ENCODE measurements at regions not wholly inside any gene's neighbourhood (a gene's known extent, or its start where the extent isn't known, plus 50 kb on each side); places are given as distances from the start of the nearest gene placed in this dataset.

GRCh38 chr20:10863337-10864060, 189.7 kb upstream of the JAG1 start:
- peak; percentile 29 for DNase-seq (ENCODE audit: low read depth)

GRCh38 chr20:10864076-10864672, 190.4 kb upstream of the JAG1 start:
- DNase-seq (ENCODE audit: low read depth) = no peak

DNA sequence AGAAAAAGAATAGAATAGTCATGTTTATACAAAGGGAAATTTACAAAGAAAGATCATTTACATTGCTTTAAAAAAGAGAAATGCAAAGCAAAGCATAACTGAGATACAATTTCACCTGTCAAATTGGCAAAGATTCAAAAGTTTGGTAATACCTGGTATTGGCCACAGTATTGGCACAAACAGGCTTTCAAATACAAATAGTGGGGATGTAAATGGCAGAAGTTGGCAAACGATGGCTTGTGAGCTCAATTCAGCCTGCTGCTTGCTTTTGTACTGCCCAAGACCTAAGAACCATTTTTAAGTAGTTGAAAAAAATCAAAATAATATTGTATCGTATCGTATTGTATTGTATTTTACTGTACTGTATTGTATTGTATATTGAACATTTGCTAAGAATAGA, 194.5 kb upstream of the JAG1 start:
- no peak for DNase-seq (ENCODE audit: low read depth)

- no peak for DNase-seq (ENCODE audit: low read depth)
These were observed 199.2 kb upstream of the JAG1 start for GRCh38 chr20:10873026-10873425.

- DNase-seq (ENCODE audit: low read depth) = no peak
These were observed 201.9 kb upstream of the JAG1 start for GRCh38 chr20:10875653-10876052.

DNA sequence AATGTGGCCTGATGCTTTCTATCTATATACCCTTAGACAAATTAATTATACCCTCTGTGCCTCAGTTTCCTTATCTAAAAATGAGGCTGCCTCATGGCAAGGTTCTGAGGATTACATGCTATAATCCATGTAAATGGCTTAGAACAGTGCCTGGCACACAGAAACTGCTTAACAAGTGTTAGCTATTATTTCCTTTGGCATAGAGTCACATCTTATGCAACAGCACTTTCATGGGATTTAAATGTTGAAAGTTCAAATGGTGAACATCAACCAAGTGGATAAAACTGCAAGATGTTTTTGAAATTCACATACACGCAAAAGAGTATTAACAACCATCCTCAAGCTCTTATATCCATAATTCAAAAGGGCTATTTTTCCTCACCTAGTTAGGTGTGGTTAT, 202.8 kb upstream of the JAG1 start:
- no peak for DNase-seq (ENCODE audit: low read depth)

- no peak for DNase-seq (ENCODE audit: low read depth)
These were observed 203.5 kb upstream of the JAG1 start for GRCh38 chr20:10877342-10877741.

DNA sequence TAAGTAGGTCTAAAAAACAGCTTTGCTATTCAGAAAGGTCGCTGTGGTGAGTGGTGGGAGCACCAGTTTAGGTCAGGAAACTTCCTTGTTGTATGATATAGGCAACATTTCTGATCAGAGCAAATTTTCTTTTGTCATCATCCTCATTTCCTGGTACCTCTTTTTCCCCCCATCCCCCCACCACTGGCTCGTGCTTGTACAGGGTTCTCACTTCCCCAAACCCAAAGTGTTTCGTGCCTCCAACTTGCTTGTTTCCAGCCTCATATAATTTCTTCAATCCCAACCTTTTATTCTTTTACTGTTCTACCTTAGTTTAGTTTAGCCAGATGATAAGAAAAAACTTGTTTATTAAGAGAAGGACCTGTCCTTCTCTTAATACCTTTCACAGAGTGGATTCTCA, 209.4 kb upstream of the JAG1 start:
- DNase-seq (ENCODE audit: low read depth) = no peak

DNA sequence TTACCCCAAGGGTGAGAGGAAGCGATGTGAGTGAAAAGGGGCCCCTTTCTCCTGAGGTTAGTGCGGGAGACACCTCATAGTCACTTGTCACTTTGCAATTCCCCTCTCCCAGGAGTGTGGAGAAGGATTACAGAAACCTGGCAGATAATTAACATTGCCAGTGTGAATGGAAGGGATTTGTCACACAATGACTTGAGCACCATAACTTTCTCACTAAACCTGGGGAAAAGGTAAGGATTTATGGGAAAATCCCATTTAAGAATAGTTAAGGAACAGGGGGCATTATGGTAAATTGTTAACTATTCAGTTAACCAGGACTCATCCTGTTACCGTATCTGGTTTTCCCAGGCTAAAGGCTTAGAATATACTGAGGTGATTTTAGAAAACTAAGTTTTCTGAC, 219.5 kb upstream of the JAG1 start:
- no peak for DNase-seq (ENCODE audit: low read depth)

GRCh38 chr20:10897336-10897735, 223.5 kb upstream of the JAG1 start:
- no peak for DNase-seq (ENCODE audit: low read depth)

- DNase-seq (ENCODE audit: low read depth) = no peak
These were observed 224.8 kb upstream of the JAG1 start for GRCh38 chr20:10898552-10898951.

DNA sequence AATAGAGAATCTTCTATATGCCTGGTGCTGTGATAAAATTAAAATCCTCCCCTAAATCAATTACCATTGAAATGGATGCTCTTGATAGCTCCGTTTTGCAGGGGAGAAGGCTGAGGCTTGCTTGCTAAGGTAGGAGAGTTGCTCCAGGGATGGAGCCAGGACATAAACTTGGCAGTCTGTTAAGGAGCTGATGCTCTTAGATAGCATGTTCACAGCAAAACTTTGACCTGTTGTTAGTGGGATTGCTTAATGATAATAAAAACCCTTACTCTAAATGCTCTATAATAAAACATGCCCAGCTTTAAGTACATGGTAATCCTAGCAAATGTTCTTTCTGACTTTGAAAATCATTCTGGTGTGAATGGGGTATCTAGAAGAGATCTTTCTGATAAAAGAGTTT, 228.4 kb upstream of the JAG1 start:
- no peak for DNase-seq (ENCODE audit: low read depth)

GRCh38 chr20:10902576-10903282, 228.9 kb upstream of the JAG1 start:
- peak; percentile 42 for DNase-seq (ENCODE audit: low read depth)

DNA sequence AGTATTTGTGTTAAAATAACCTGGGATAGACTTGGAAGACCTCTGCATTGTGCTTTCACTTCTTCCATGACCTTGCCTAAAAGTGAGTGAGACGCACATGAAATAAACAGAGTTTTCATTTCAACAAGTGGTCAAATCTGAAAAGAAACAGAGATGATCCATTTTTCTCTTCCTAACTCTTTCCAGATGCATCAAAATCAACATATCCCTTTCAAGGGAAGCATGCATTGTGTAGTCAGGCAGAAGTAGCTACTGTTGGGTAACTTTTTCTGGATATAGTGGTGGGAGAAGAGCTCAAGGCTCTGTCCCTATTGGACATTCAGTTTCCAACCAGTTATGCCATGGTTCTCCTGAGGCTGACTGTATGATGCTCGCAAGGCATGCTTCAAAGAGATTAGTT, 233.0 kb upstream of the JAG1 start:
- DNase-seq (ENCODE audit: low read depth) = no peak

DNA sequence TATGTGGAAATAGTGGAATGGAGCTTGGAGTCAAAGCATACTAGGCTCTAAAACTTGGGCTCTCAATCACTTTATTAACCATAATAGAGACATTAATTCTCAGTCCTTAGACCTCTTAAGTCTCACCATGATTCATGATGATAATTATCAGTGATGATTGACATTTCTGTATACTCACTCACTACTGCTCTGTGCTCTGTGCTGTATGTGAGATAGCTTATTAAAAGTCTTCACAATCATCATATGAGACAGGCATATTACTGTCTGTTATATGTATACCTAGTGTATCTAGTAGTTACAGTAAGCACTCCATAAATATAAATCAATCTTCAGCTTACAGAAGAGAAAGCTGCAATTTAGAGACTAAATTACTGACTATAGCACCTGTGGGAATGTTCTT, 236.0 kb upstream of the JAG1 start:
- no peak for DNase-seq (ENCODE audit: low read depth)

GRCh38 chr20:10910535-10911178, 236.9 kb upstream of the JAG1 start:
- no peak for DNase-seq (ENCODE audit: low read depth)

DNA sequence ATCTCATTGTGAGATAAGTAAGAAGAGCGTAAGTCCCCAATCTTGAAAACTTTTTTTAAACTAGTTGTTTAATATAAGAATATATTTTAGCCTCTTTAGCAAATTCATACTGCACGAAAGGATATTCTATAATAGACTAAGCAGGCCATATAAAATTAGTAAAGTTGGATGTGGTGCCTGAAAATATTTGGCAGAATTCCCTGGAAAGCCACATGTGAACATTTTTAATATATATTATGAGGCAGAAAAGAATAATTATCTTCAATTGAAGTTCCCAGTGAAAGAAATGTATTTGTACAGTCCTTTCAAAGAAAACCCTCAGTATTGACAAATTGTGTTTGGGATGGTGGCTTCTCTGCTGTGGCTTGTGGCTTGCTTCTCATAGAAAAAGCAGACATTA, 237.5 kb upstream of the JAG1 start:
- DNase-seq (ENCODE audit: low read depth) = no peak

DNA sequence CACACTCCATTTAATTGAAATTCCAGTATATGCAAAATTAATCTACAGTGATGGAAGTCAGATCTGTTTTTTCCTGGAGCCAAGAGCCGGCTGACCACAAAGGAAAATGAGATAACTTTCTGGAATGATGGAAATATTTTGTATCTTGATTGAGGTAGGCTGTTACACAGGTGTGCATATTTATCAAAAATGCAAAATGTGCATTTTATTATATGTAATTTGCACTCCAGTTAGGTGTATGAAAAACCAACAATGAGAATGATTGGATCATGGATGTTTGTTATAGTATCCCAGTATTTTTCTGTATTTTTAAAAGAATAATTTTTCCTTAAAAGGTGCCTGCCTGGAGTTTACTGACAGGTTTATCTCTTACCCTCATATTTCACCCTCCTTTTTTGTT, 242.0 kb upstream of the JAG1 start:
- no peak for DNase-seq (ENCODE audit: low read depth)

DNA sequence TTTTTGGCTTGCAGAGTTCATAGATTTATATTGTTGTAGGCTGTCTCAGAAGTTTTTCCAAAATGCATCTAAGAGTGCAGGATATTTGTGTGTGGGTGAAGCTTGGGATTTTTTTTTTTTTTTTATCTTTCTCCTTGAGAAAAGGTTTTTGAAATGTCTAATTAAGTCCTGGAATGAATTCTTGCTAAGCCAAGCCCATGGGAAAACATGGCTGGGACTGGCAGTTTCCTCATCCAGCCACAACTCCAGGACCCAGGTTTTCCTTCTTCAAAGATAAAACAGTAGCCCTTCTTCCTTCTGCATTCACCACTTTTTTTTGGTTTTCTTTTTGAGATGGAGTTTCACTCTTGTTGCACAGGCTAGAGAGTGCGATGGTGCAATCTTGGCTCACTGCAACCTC, 242.5 kb upstream of the JAG1 start:
- DNase-seq (ENCODE audit: low read depth) = no peak

DNA sequence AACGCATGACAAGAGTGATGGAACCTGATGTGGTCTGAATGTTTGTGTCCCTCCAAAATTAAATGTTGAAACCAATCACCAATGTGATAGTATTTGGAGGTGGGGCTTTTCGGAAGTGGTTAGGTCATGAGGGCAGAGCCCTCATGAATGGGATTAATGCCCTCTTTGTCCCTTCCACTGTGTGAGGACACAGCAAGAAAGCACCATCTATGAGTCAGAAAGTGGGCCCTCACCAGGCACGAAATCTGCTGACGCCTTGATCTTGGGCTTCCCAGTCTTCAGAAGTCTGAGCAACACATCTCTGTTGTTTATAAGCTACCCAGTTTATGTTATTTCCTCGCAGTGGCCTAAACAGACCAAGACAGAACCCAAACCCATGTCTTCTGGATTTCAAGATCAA, 244.0 kb upstream of the JAG1 start:
- no peak for DNase-seq (ENCODE audit: low read depth)

- DNase-seq (ENCODE audit: low read depth) = no peak
These were observed 245.8 kb upstream of the JAG1 start for GRCh38 chr20:10919396-10920140.

DNA sequence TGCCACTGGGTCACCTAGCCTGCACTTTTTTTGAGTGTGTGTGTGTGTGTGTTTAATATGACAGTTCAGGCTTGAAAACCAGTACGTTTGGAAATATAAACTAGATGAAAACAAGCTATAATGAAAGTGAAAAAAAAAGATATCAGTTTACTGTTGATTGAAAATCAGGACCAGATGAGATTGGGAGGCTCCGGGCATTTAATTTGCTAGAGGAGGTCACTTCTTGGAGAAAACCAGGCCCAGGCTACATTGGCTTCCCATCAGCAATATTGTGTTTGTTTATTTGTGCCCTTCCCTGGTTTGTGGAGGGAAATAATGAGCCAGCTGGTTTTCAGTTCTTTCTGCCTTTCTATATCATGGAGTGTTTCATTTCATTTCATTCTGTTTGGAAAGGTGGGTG, 246.6 kb upstream of the JAG1 start:
- DNase-seq (ENCODE audit: low read depth) = no peak

All from GM04504 (cell line).